Ascending aorta (tissue), 2 donors: ENCODE measurements at regions not wholly inside any gene's neighbourhood (a gene's known extent, or its start where the extent isn't known, plus 50 kb on each side); places are given as distances from the start of the nearest gene placed in this dataset.

ENCODE experiments used
- DNase-seq, 2 donors: peaks; one replicate each; pipeline ENCODE4 v3.0.0-alpha.2; 2019; ENCODE audit warnings: low spot score in 2 of 2
- H3K27ac ChIP-seq, 2 donors: fragments of 200-600 bp; sonication (generic); one replicate each; pipeline ENCODE4 v1.5.1; 2016 to 2017; ENCODE audit warnings: mild to moderate bottlenecking in 1 of 2
- H3K27me3 ChIP-seq: fragments of 200-600 bp; sonication (generic); one replicate; pipeline ENCODE4 v1.5.1; 2017
- H3K36me3 ChIP-seq, 2 donors: fragments of 200-600 bp; sonication (generic); one replicate each; pipeline ENCODE4 v1.5.1; 2016
- H3K4me1 ChIP-seq, 2 donors: fragments of 200-600 bp; sonication (generic); one replicate each; pipeline ENCODE4 v1.5.1; 2016 to 2017; ENCODE audit warnings: mild to moderate bottlenecking in 1 of 2
- H3K4me3 ChIP-seq, 2 donors: fragments of 200-600 bp; sonication (generic); one replicate each; pipeline ENCODE4 v1.5.1; 2016 to 2017; ENCODE audit warnings: mild to moderate bottlenecking in 1 of 2
- H3K9me3 ChIP-seq, 2 donors: fragments of 200-600 bp; sonication (generic); one replicate each; pipeline ENCODE4 v1.5.1; 2016
- CTCF ChIP-seq, 3 experiments: fragments of 200-600 bp in 2 of 3; fragments of 450-650 bp in 1 of 3; sonication (generic) in 2 of 3; IDR thresholded peaks; one replicate each; pipeline ENCODE4 v1.5.1; 2016 to 2019; ENCODE audit warnings: antibody characterized with exemption in 3 of 3, mild to moderate bottlenecking in 1 of 3, moderate library complexity in 1 of 3
- intact Hi-C: fragments of 100-400 bp; cut with DNase I; formaldehyde crosslinking; loops from one replicate; pipeline ENCODE4 v1.15.1; 2023

- intact Hi-C loops = no loop called here
Observed at GRCh38 chr10:29199941-29200679, 88.8 kb upstream of the LYZL1 start.

GRCh38 chr10:29202386-29202940 is 86.4 kb upstream of the LYZL1 start:
- no peaks in the 10 kb centered on the region for H3K9me3 ChIP-seq
- intact Hi-C loops = no loop called here
- H3K4me1 ChIP-seq = no peaks in the 10 kb centered on the region
- H3K36me3 ChIP-seq = no peaks in the 10 kb centered on the region
- no peak for DNase-seq
- H3K27me3 ChIP-seq = no peaks in the 10 kb centered on the region
- H3K4me3 ChIP-seq = no peak overlapping the region
- TF ChIP-seq CTCF (IDR thresholded peaks at IDR 0.05) = no peak
- H3K27ac ChIP-seq = no peak overlapping the region

More at GRCh38 chr10:29199941-29200679, 88.8 kb upstream of the LYZL1 start:
- Histone ChIP-seq H3K9me3 (no peaks in the 10 kb centered on the region), H3K4me1 (no peaks in the 10 kb centered on the region), H3K27ac (no peak overlapping the region), H3K27me3 (no peaks in the 10 kb centered on the region), H3K4me3 (no peak overlapping the region), H3K36me3 (no peaks in the 10 kb centered on the region)
- TF ChIP-seq CTCF (IDR thresholded peaks at IDR 0.05) = no peak
- DNase-seq = no peak

GRCh38 chr10:29203432-29203831 is 85.4 kb upstream of the LYZL1 start:
- intact Hi-C loops = no loop called here
- H3K9me3 ChIP-seq = no peaks in the 10 kb centered on the region
- TF ChIP-seq CTCF (IDR thresholded peaks at IDR 0.05) = no peak
- DNase-seq = no peak
- no peaks in the 10 kb centered on the region for H3K4me1 ChIP-seq
- H3K4me3 ChIP-seq = no peak overlapping the region
- no peaks in the 10 kb centered on the region for H3K36me3 ChIP-seq
- H3K27me3 ChIP-seq = no peaks in the 10 kb centered on the region
- no peak overlapping the region for H3K27ac ChIP-seq

GRCh38 chr10:29204070-29204800 is 84.6 kb upstream of the LYZL1 start:
- no peaks in the 10 kb centered on the region for H3K4me1 ChIP-seq
- H3K9me3 ChIP-seq = peaks cover 0 to 1% of the 10 kb centered on the region in 2 donors
- H3K27ac ChIP-seq = no peak overlapping the region
- no peaks in the 10 kb centered on the region for H3K27me3 ChIP-seq
- intact Hi-C loops = no loop called here
- no peak overlapping the region for H3K4me3 ChIP-seq
- TF ChIP-seq CTCF (IDR thresholded peaks at IDR 0.05) = no peak
- no peak for DNase-seq
- H3K36me3 ChIP-seq = no peaks in the 10 kb centered on the region

GRCh38 chr10:29205787-29206186 is 83.1 kb upstream of the LYZL1 start:
- no peak for TF ChIP-seq CTCF (IDR thresholded peaks at IDR 0.05)
- H3K4me1 ChIP-seq = no peaks in the 10 kb centered on the region
- H3K36me3 ChIP-seq = no peaks in the 10 kb centered on the region
- H3K9me3 ChIP-seq = peaks cover 7 to 10% of the 10 kb centered on the region in 2 donors
- H3K4me3 ChIP-seq = no peak overlapping the region
- intact Hi-C loops = no loop called here
- DNase-seq = no peak
- no peak overlapping the region for H3K27ac ChIP-seq
- H3K27me3 ChIP-seq = no peaks in the 10 kb centered on the region
